Kidney (tissue), 13 donors: ENCODE measurements at regions not wholly inside any gene's neighbourhood (a gene's known extent, or its start where the extent isn't known, plus 50 kb on each side); places are given as distances from the start of the nearest gene placed in this dataset.
A peak's percentile ranks its signal among the peaks of the same experiment; 100 is the strongest.

ENCODE experiments used
- DNase-seq, 5 donors: peaks; one replicate each; pipeline ENCODE4 v3.0.0-alpha.2; 2013 to 2020
- FAIRE-seq: peaks from 2 replicates; lab custom pipeline; 2012; peaks lifted over from hg19 to GRCh38; lab: Jason Lieb, UNC
- H3K27ac ChIP-seq, 2 donors: one replicate each; pipeline ENCODE4 v1.7.0; 2013; ENCODE audit warnings: low read depth in 2 of 2, low read length in 2 of 2, inconsistent platforms in 1 of 2
- H3K27me3 ChIP-seq: one replicate; pipeline ENCODE4 v1.7.1; 2013; ENCODE audit warnings: low read length, inconsistent platforms; ENCODE audit not compliant: control insufficient read depth, insufficient read depth
- H3K36me3 ChIP-seq, 3 donors: one replicate each; pipeline versions ENCODE4 v1.7.0 to v1.7.1; 2013; ENCODE audit warnings: low read length in 3 of 3, control low read depth in 1 of 3, inconsistent platforms in 1 of 3; ENCODE audit not compliant: insufficient read depth in 3 of 3, control insufficient read depth in 2 of 3
- H3K4me1 ChIP-seq, 3 donors: one replicate each; pipeline versions ENCODE4 v1.7.0 to v1.7.1; 2013; ENCODE audit warnings: low read length in 3 of 3, inconsistent platforms in 1 of 3, low read depth in 1 of 3; ENCODE audit not compliant: control insufficient read depth in 2 of 3, insufficient read depth in 2 of 3
- H3K4me3 ChIP-seq, 3 donors: one replicate each; pipeline versions ENCODE4 v1.7.0 to v1.8.1; 2013; ENCODE audit warnings: low read length in 3 of 3, control low read depth in 1 of 3, inconsistent platforms in 1 of 3
- H3K9ac ChIP-seq, 3 donors: one replicate each; pipeline versions ENCODE4 v1.7.0 to v1.7.1; 2013; ENCODE audit warnings: low read length in 3 of 3, control low read depth in 1 of 3, inconsistent platforms in 1 of 3
- H3K9me3 ChIP-seq, 3 donors: one replicate each; pipeline versions ENCODE4 v1.7.0 to v1.7.1; 2013; ENCODE audit warnings: low read length in 3 of 3, control low read depth in 1 of 3, inconsistent platforms in 1 of 3; ENCODE audit not compliant: control insufficient read depth in 2 of 3, insufficient read depth in 1 of 3
- CTCF ChIP-seq: IDR thresholded peaks from 3 replicates; pipeline ENCODE4 v1.5.1; 2012; ENCODE audit warnings: mild to moderate bottlenecking, moderate library complexity, borderline replicate concordance; ENCODE audit not compliant: insufficient read depth; ENCODE audit errors: extremely low read depth
- intact Hi-C: fragments of 100-400 bp; cut with DNase I; formaldehyde crosslinking; loops from one replicate; pipeline ENCODE4 v1.11.1; 2022
- donor health status: control.
- donor health status: control.
- donor health status: control.
- donor health status: control.
- donor health status: control.
- donor health status: DM: yes; HTN: yes; CAD: no.
- donor health status: Normal renal cell carcinoma (clear cell type).

GRCh38 chr6:4575714-4576113 is 200.5 kb upstream of the CDYL start:
- intact Hi-C loops = no loop called here

GRCh38 chr6:4574007-4574406 is 202.2 kb upstream of the CDYL start:
- intact Hi-C loops = no loop called here

More at GRCh38 chr6:4575714-4576113, 200.5 kb upstream of the CDYL start:
- H3K9me3 ChIP-seq = peaks cover 0 to 11% (median 0%) of the 10 kb centered on the region in 3 donors
- no peak overlapping the region for H3K9ac ChIP-seq
- no peaks in the 10 kb centered on the region for H3K36me3 ChIP-seq
- DNase-seq = peak in 3 of 5 donors; percentile 12 to 34 (median 31)
- FAIRE-seq = no peak
- H3K4me1 ChIP-seq = no peaks in the 10 kb centered on the region
- H3K27ac ChIP-seq = no peak overlapping the region
- H3K27me3 ChIP-seq = no peaks in the 10 kb centered on the region
- H3K4me3 ChIP-seq = no peak overlapping the region
- TF ChIP-seq CTCF = no peak

GRCh38 chr6:4571011-4571410 is 205.2 kb upstream of the CDYL start:
- Histone ChIP-seq H3K9ac (no peak overlapping the region), H3K27ac (no peak overlapping the region), H3K4me1 (no peaks in the 10 kb centered on the region), H3K9me3 (peaks cover 0 to 11% (median 0%) of the 10 kb centered on the region in 3 donors), H3K27me3 (no peaks in the 10 kb centered on the region), H3K36me3 (no peaks in the 10 kb centered on the region), H3K4me3 (no peak overlapping the region)
- no peak for DNase-seq
- intact Hi-C loops = no loop called here
- FAIRE-seq = no peak
- TF ChIP-seq CTCF = no peak

More at GRCh38 chr6:4574007-4574406, 202.2 kb upstream of the CDYL start:
- H3K4me1 ChIP-seq = no peaks in the 10 kb centered on the region
- H3K27me3 ChIP-seq = no peaks in the 10 kb centered on the region
- no peak for FAIRE-seq
- DNase-seq = no peak
- no peak overlapping the region for H3K27ac ChIP-seq
- H3K36me3 ChIP-seq = no peaks in the 10 kb centered on the region
- no peak overlapping the region for H3K9ac ChIP-seq
- H3K4me3 ChIP-seq = no peak overlapping the region
- peaks cover 0 to 11% (median 0%) of the 10 kb centered on the region in 3 donors for H3K9me3 ChIP-seq
- no peak for TF ChIP-seq CTCF

- FAIRE-seq (no peak), DNase-seq (no peak)
- intact Hi-C loops = no loop called here
- no peaks in the 10 kb centered on the region for H3K36me3 ChIP-seq
- peaks cover 0 to 11% (median 0%) of the 10 kb centered on the region in 3 donors for H3K9me3 ChIP-seq
- H3K27ac ChIP-seq = no peak overlapping the region
- no peaks in the 10 kb centered on the region for H3K27me3 ChIP-seq
- H3K9ac ChIP-seq = no peak overlapping the region
- no peak for TF ChIP-seq CTCF
- H3K4me3 ChIP-seq = no peak overlapping the region
- H3K4me1 ChIP-seq = no peaks in the 10 kb centered on the region
Measured at GRCh38 chr6:4568138-4568537, 208.1 kb upstream of the CDYL start.
